DMS79 (cell line): ENCODE measurements at regions not wholly inside any gene's neighbourhood (a gene's known extent, or its start where the extent isn't known, plus 50 kb on each side); places are given as distances from the start of the nearest gene placed in this dataset.

Experiments
- DNase-seq: peaks from one replicate; lab custom pipeline; 2025; lab: John Stamatoyannopoulos, UW

DNA sequence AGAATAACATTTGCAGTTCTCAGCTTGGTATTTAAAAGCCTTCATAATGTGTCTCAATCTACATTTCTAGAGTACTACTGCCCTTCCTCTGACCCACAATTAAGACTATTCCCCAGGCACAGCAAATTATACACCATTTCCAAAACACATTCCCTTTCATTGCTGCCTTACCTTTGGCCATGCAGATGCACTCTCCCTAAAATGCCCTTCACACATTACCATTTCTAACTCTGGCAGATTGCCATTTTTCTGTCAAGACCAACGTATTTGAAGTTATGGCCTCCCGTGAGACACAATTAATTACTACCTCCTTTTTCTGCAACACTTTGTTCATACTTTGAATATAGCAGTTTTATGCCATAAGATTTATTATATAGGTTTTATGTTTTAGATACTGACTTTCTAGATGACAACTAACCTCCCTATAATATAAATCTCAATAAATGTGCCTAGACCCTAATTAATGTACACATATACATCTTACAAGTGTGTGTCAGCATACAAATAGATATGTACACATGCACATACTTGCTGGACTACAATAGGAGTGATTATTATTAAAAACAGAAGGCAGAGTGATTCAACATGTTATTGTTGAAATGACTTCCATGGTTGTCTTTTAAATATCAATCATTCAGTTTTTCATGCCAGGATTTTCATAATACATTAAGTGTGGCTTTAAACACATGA lies 2902.5 kb downstream of the PCDH9 start:
- no peak for DNase-seq

DNA sequence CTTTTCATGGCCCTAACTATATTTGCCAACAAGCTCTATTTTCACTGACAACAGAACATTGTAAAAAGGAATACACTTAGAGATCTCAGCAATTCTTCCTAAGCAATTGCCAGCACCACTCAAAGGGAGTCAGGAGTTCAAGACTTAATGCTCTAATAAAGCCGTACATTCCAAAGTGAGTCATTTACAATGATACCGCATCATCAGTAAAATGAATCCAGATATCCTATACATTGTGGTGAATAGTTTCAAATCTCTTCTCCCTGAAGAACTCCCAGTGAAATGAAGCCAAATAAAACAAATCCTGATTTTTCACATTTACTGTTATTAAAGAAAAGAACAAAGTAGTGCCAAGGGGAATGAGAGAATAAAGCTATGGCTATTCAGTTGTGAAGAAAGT lies 2898.7 kb upstream of the PCDH20 start:
- no peak for DNase-seq

DNA sequence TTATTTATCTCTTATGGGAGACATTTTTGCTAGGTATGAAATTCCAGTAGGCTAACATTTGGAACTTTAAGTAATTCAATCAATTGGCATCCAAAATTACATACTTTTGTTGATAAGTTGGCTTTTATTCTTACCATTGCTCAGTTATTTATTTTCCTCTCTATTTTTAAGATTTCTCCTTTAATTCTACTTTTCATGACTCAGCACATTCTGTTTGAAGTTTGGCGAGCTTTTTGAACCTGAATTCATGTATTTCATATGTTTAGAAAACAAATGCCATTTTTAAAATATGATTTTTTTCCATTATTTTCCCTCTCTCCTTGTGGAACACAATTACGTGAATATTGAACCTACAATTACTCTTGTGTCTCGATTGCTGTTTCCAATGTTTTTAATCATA lies 2896.3 kb upstream of the PCDH20 start:
- DNase-seq = no peak

DNA sequence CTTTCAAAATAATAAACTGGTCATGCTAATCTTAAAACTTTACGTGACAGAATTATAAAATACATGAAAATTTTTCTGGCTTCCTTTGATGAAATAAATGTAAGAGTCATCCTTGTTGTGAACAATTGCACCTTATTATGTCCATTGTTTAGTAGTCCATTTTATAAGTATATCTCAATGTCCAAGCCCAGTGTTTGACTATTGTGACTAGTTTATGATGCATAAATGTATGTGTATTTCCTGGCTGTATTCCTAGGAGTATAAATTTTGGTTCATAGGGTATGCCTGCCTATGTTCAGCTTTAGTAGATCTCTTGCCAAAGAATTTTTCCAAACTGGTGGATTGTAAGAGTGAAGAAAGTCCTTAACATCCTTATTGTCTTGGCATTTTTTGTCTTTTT lies 2895.5 kb upstream of the PCDH20 start:
- DNase-seq = no peak

DNA sequence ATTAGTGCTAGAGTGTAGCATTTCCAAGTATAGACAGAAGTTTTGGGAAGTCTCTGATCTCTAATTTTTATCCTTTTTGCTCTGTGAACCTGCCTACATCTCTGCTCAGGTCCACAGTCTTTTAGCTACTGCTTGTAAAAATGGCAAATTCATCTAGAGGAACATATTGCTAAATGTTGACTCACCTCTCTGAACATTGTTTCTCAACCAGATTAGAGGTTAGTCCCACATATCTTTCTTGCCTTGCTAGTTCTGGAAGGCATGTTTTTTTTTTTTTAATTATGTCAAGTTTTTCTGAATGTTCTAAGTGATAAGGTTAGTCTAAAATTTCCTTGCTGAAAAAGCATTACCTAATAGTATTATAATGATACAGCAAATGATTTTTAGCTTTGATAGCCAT lies 2889.6 kb upstream of the PCDH20 start:
- no peak for DNase-seq

DNA sequence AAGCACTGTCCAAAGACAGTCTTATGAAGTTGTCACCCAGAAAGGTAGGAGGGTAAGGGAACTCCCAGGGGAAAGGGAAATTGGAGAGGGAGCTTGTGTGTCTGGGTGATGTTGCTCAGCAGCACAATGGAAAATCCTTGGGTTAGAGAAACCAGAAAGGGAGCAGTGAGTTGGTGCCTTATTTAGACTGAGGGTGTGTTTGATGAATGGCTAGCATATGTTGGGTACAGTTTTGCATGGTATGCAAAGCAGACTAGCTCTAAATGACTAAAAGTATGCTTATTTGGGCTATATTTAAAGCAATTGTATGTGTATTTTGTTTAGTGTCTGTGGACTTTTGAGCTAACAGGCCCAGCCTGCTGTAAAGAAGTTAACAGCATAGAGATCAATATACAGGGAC lies 2884.6 kb upstream of the PCDH20 start:
- DNase-seq = no peak

DNA sequence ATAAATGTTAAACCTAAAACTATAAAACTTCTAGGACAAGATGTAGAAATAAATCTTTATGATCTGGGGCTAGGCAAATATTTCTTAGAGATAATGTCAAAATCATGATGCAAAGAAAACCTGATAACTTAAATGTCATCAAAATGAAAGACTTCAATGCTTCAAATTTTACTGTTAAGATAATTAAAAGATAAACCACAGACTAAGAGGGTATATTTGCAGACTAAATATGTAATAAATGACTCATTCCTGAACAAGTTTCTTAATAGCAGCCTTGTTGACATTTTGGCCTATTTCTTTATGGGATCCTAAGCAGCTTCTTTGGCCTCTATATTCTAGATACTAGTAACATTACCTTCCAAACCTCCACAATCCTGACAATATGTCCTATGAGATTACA lies 2878.3 kb upstream of the PCDH20 start:
- DNase-seq = no peak

DNA sequence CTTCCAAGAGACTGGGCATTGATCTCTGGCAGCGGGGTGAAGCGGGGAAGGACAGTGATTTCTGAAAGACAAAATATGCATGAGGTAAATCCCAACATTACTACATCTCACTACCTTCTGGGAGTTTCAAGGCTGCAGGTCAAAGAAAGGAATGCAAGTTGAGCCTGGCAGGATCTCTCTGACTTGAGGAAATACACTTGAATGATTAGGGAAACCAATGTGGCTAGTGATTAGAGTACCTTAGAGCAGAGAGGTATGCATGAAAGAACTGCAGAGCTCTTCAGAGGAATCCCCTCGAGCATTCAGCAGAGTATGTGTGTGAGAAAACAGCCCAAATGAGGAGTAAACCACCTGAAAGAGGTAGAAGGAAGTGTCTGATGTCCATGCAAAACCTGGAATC lies 2874.1 kb upstream of the PCDH20 start:
- DNase-seq = no peak

DNA sequence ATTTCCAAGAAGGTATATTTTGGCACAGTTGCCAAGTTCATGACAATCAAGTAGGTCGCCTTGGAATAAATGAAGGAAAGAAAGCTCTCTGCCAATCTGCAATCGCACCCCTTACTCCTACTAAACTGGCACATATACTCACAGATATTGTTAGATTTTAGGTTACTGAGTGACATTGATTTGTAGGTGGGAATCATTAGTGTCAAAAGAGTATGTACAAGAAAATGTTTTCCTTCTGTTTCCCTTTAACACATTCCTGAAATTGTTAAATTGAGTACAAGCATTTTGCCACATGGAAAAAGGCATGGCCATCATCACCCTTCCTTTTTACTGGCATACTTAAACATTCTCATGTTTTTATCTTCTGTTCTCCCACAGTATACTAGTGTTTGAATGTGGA lies 2868.3 kb upstream of the PCDH20 start:
- DNase-seq = no peak

DNA sequence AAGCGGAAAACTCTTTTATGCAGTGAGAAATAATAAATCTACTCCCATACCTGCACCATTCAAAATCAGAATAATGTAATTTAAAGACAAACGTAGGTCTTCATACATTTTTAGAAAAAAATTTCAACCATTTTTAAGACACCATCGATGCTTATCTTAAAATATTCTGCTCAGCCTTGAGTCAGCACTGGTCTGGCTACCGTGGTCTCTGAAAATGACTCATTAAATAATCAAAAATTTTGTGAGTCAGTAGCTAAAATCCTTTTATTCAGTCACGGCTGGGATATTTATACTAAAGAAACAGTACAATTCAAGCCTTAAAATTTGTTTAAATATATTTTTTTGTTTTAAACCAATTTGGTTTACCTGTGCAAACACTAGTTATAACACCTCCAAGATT lies 2862.8 kb upstream of the PCDH20 start:
- DNase-seq = no peak

DNA sequence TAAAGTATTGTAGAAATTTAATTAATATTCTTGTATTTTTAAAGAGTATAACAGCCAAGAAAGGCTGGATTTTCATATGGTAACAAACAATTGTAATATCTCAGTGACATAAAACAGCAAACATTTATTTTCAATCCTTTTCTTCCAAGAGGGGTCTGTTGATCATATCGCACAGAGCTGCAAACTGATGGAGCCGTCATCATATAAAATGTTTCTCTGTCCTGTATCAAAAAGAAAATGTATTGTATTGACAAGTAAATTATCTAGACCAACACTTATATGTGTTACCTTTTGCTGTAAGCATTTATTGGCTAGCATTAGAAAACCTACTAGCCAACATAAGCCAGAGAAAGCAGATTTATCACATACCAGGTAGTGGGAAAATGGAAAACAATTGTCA lies 2861.4 kb upstream of the PCDH20 start:
- DNase-seq = no peak

DNA sequence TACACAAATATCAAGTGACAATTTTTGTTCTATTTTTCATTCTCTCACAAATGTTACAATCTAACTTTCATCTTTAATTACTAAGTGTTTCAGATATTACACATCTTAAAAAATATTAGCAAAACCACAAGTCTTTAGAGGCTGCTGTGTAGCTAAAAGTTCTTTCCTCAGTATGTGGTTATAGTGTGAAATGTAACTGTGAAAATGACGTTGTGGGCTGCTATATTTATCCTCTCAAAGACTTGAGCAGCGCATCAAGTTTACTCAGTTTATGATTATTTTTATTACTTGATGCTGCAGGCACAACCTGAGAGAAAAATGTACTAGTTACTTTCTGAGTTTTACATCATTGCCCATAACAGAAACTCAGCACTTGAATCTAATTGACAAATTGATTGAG lies 2860.6 kb upstream of the PCDH20 start:
- DNase-seq = no peak

DNA sequence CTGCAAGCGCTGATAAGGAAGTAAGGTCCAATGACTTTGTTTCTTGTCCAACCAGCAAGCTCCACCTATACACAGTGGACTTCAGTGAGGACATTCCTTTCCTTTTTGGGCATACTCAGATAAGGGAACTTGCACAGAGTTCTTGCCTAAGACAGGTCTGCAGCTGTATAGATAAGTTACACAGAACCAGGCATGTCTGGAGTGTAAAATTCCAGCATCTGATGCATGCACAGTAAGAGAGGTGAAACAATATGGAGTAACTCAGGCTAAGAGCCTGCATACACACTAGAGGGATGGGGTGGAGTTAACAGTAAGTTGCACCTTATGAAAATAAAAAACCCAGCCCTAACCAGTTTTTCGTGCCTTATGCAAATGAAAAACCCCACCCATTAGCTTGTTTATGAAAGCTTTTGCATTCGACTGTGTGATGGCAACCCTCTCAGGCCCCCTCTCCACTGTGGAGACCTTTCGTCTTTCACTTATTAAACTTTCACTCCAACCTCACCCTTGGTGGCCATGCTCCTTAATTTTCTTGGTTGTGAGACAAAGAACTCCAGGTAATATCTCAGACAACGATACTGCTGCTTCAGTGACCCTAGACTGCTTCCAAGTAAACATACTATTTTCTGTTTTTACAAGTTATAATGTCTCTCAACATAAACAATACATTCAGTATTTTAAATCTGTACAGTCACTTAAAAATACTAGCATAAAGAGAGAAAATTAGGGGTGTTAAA lies 2859.0 kb upstream of the PCDH20 start:
- DNase-seq = no peak

DNA sequence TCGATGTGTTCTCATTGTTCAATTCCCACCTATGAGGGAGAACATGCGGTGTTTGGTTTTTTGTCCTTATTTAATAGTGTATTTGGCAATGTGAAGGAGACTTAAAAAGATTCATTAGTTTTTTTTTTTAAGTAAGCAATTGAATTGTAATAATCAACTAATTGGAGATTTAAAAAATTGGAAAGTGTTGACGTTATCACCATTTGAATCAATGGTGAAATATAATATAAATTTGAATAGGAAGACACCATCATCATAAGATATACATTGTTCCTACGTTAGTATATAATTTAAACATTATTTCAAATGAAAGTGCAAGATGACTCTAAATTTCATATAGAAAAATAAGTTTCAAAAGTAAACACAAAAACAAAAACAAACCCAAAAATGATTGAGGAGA lies 2858.1 kb upstream of the PCDH20 start:
- no peak for DNase-seq

DNA sequence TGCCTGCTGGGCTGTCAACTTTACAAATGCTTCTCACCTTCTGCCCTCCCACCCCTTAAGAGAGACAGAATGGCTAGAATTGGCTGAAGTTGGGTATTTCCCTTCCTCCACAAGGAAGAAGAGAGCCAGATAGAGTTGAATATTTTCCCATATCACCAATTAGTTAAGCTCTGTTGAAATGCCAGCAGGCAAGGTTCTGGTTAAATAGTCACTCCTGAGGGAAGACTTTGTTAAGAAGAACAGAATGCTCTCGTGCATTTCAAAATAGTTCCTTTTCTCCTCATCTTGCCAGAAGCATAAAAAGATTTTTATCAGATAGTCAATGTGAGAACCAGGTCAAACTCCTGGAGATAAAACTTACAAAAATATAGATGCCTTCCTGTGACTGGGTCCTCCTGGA lies 2857.0 kb upstream of the PCDH20 start:
- no peak for DNase-seq

DNA sequence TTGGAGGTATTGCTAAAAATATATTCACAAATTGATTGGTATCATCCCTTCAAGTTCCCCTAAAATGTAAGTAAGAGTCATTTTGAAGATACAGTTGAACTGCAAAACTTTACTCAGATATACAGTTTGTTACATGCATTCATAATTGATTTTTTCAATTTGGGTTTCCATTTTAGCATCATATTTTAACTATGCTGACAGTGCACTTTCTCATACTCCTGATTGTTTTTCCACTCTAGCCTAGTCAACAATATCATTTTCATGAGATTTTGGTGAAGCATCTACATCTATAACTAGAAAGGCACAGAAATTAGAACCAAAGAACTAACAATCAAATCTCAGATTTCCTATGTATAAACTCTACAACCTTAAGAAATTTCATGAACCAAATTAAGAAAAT lies 2850.4 kb upstream of the PCDH20 start:
- no peak for DNase-seq

DNA sequence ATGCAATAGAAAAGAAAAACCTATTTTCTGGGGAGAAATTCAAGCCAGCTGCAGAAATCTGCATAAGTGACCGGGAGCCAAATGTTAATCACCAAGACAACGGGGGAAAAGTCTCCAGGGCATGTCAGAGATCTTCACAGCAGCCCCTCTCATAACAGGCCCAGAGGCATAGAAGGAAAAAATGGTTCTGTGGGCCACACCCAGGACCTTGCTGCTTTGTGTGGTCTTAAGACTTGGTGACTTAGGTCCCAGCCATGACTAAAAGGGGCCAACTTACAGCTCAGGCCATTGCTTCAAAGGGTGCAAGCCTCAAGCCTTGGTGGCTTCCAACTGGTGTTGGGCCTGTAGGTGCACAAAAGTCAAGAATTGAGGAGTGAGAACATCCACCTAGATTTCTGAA lies 2847.6 kb upstream of the PCDH20 start:
- DNase-seq = no peak

DNA sequence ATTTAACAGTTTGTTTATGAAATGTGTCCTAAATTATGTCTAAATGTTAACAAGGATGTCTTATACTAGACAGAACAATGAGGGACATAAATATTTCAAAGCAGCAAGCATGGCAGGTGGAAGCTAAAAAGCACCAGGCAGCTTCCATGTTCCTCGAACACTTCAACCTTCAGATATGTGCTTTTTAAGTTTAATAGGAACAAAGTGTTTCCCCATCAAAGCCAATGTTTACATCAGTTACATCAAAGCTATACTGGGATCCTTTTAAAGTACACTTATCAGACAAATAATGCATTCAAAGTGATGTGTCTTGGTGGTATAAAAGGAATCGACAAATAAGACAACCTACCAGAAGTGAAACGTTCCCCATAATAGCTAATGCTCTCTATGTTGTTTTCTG lies 2841.1 kb upstream of the PCDH20 start:
- DNase-seq = no peak

DNA sequence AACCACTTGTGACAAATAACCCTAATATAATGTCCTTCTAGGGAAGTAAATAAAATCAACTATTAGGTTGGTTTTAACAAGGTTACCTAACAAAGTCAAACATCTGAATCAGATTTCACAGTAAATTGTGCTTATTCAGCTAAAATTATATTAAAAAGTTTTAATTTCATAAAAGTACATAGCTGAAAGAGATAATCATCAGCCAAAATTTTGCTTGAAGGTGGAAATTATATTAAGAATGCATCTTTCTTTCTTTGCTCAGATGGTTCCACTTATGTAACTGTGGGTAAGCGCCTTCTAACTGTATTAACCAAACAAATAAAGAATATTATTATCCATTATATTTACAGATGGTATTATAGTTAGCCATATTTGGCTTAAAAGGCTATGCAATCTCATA lies 2840.3 kb upstream of the PCDH20 start:
- DNase-seq = no peak

DNA sequence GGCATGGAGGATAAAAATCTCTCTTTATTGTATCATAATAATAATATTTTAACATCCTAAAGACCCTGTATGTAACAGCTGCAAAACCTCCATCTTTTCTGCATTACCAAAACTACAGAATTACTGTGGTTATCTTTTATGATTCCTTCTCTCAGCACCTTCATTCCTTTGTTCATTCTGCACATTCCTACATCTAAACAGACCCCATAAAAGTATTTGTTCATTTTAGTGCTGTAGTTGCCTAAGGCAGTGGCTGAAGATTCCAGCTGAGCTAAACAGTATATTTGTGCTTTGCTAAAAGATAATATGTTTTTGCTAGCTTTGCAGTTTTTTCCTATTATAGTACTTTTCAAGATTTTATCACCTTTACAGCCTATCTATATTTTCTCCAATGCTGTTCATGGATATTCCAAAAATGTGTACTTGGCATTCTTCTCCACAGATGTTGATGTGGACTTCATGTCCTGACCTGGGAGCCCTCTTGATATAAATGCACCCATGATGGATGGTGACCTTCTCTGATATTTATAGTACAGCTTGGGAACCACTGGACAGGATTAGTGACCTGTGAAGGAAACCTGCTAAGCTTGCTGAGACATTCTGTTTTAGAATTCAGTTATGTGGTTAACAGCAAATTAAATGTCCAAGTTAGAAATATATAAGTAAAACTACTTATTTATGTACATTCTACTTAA lies 2832.9 kb upstream of the PCDH20 start:
- no peak for DNase-seq

DNA sequence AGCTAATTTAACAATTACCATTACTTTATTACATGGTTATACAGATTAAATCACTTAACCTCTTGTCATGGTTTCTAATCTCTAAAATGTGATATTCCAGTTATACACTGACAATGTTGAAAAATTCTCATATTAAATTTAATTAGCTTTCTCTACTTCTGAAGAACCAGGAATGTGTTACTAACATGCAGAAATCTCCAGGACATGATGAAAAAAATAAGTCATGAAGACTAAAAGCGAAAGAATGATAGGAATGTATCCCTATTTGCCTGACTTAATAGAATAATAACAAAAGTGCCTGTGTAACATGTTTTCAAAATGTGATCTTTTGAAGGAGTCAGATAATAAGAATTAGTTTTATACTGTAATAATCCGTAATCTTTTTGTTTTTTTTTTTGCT lies 2823.7 kb upstream of the PCDH20 start:
- DNase-seq = no peak

DNA sequence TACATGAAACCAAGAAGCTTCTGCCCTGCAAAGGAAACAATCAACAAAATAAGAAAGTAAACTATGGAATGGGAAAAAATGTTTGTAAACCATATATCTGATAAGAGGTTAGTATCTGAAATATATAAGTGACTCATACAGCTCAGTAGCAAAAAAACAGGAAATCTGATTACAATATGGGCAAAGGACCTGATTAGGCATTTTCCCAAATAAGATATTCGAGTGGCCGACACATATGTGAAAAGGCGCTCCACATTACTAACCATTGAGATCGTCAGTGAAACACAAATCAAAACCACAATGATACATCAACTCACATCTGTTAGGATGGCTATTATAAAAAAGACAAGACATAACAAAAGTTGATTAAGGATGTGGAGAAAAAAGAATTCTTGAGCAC lies 2818.6 kb upstream of the PCDH20 start:
- no peak for DNase-seq

DNA sequence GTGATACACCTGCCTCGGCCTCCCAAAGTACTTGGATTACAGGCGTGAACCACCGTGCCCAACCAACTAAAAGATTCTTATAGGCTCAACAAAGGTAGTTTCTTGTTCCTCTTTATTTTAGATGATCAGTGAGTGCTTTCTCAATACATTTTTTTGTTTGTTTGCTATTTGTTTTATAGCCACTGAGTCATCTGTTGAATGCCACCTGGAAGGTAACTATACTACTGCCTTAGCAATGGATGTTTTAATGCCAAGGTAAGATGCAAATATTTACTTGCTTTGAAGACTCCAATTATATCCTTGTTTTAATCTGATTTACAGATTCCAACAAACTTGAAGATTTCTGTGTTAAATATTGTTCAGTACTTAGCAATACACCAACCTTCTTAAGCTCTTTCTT lies 2807.4 kb upstream of the PCDH20 start:
- no peak for DNase-seq
